Gastroesophageal sphincter (tissue), 3 donors: ENCODE measurements at regions not wholly inside any gene's neighbourhood (a gene's known extent, or its start where the extent isn't known, plus 50 kb on each side); places are given as distances from the start of the nearest gene placed in this dataset.

ENCODE experiments used
- EP300 ChIP-seq: sonication (generic); formaldehyde crosslinking; IDR thresholded peaks from one replicate; pipeline ENCODE4 v1.6.1; 2017; ENCODE audit warnings: antibody characterized with exemption, mild to moderate bottlenecking
- POLR2A ChIP-seq, 2 donors: fragments of 450-650 bp; IDR thresholded peaks; one replicate each; pipeline ENCODE4 v1.6.1; 2017; ENCODE audit warnings: antibody characterized with exemption in 2 of 2, mild to moderate bottlenecking in 2 of 2, moderate library complexity in 1 of 2
- POLR2AphosphoS5 ChIP-seq: sonication (generic); formaldehyde crosslinking; IDR thresholded peaks from one replicate; pipeline ENCODE4 v1.6.1; 2017; ENCODE audit warnings: antibody characterized with exemption
- TF ChIP-seq, protein P1 (sequence below), 4 experiments: fragments of 200-600 bp in 2 of 4; fragments of 450-650 bp in 2 of 4; sonication (generic) in 1 of 4; IDR thresholded peaks; one replicate each; pipeline ENCODE4 v1.5.1; 2017 to 2019; ENCODE audit warnings: antibody characterized with exemption in 4 of 4, mild to moderate bottlenecking in 2 of 4, moderate library complexity in 2 of 4

DNA sequence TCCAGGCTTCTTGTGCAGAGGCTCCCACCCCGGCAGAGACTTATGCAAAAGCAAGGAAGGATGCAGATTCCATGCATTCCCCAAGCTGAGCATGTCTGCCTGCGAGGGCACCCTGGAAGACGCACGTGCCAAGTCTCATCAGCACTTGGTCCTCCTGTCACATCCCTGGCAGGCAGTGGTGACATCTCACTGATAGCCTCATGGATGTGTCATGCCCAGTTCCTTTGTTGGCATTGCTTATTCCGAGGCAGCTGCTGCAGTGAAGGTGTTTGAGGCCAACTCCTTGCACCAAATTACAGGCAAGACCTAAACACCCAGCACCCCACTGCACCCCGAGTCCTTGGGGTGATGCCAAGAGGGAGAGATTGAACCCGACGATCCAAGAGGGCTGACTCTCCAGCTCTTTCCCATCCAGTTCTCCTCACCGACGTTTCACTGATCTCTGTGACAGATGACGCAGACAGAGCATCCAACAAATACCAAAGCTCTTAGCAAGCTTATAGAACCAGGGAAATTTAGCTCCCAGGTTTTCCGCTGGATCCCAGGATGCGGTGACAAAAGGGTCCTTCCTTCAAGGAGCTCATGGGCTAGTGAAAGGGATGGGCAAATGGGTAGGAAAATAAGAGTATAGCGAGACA, 611.1 kb downstream of the AJAP1 start:
- TF ChIP-seq, protein P1, sequence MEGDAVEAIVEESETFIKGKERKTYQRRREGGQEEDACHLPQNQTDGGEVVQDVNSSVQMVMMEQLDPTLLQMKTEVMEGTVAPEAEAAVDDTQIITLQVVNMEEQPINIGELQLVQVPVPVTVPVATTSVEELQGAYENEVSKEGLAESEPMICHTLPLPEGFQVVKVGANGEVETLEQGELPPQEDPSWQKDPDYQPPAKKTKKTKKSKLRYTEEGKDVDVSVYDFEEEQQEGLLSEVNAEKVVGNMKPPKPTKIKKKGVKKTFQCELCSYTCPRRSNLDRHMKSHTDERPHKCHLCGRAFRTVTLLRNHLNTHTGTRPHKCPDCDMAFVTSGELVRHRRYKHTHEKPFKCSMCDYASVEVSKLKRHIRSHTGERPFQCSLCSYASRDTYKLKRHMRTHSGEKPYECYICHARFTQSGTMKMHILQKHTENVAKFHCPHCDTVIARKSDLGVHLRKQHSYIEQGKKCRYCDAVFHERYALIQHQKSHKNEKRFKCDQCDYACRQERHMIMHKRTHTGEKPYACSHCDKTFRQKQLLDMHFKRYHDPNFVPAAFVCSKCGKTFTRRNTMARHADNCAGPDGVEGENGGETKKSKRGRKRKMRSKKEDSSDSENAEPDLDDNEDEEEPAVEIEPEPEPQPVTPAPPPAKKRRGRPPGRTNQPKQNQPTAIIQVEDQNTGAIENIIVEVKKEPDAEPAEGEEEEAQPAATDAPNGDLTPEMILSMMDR (IDR thresholded peaks at IDR 0.05), result no peak
- TF ChIP-seq POLR2AphosphoS5, result no peak
- TF ChIP-seq POLR2A (IDR thresholded peaks at IDR 0.05), result no peak
- no peak for TF ChIP-seq EP300
